WTC11 (cell line): ENCODE measurements at regions not wholly inside any gene's neighbourhood (a gene's known extent, or its start where the extent isn't known, plus 50 kb on each side); places are given as distances from the start of the nearest gene placed in this dataset.

Source experiments
- ATAC-seq: fragments of 200-7000 bp; cut with Tn5 transposase; 2 replicates; pipeline ENCODE4 v1.10.0; 2021; ENCODE audit warnings: mild to moderate bottlenecking, moderate library complexity
- CTCF ChIA-PET: fragments of 300-600 bp; sonication (Branson Sonifier 250); formaldehyde crosslinking; loops from one replicate; lab custom pipeline; 2021; ENCODE audit warnings: antibody characterized with exemption; lab: Charles Lee
- POLR2A ChIA-PET: fragments of 350-600 bp; sonication (Branson Sonifier 250); formaldehyde crosslinking; loops from one replicate; lab custom pipeline; 2021; ENCODE audit warnings: antibody characterized with exemption; lab: Charles Lee
- DNase-seq: peaks from one replicate; pipeline ENCODE4 v3.0.0; 2021; ENCODE audit warnings: low spot score
- H3K27ac Mint-ChIP-seq: 2 replicates; pipeline ENCODE4 v1.8.0; 2021; ENCODE audit warnings: mixed read lengths
- H3K27me3 Mint-ChIP-seq: 2 replicates; pipeline ENCODE4 v1.8.0; 2021; ENCODE audit warnings: low read depth, mild to moderate bottlenecking, moderate library complexity, mixed read lengths
- H3K36me3 Mint-ChIP-seq: 2 replicates; pipeline ENCODE4 v1.8.0; 2021; ENCODE audit warnings: mixed read lengths
- H3K4me1 Mint-ChIP-seq: 2 replicates; pipeline ENCODE4 v1.8.0; 2022; ENCODE audit warnings: mixed read lengths
- H3K4me3 Mint-ChIP-seq: 2 replicates; pipeline ENCODE4 v1.8.0; 2021; ENCODE audit warnings: mild to moderate bottlenecking, moderate library complexity, mixed read lengths
- H3K9me3 Mint-ChIP-seq: 2 replicates; pipeline ENCODE4 v1.8.0; 2021; ENCODE audit warnings: mixed read lengths
- CREM ChIP-seq: sonication (generic); formaldehyde crosslinking; IDR thresholded peaks from 2 replicates; pipeline ENCODE4 v1.8.1; 2022; ENCODE audit warnings: mild to moderate bottlenecking, missing genetic modification reagents, moderate library complexity
- NR1H2 ChIP-seq: sonication (generic); formaldehyde crosslinking; IDR thresholded peaks from 2 replicates; pipeline ENCODE4 v1.9.0; 2021; ENCODE audit warnings: mild to moderate bottlenecking, moderate library complexity, missing genetic modification reagents
- NR3C1 ChIP-seq: sonication (generic); formaldehyde crosslinking; conservative IDR thresholded peaks from 2 replicates; pipeline ENCODE4 v1.8.1; 2023; ENCODE audit warnings: low read depth, mild to moderate bottlenecking, missing genetic modification reagents
- RELA ChIP-seq: sonication (generic); formaldehyde crosslinking; IDR thresholded peaks from 2 replicates; pipeline ENCODE4 v1.8.1; 2022; ENCODE audit warnings: missing genetic modification reagents, mild to moderate bottlenecking, borderline replicate concordance
- RORB ChIP-seq: fragments of 250-450 bp; sonication (Bioruptor Pico); IDR thresholded peaks from 2 replicates; pipeline ENCODE4 v1.9.0; 2021; ENCODE audit warnings: mild to moderate bottlenecking
- ZNF138 ChIP-seq: sonication (generic); formaldehyde crosslinking; conservative IDR thresholded peaks from 2 replicates; pipeline ENCODE4 v1.8.1; 2022; ENCODE audit warnings: mild to moderate bottlenecking, moderate library complexity, missing genetic modification reagents
- TF ChIP-seq, protein P1 (sequence below): sonication (generic); formaldehyde crosslinking; conservative IDR thresholded peaks from 2 replicates; pipeline ENCODE4 v1.8.1; 2023; ENCODE audit warnings: mild to moderate bottlenecking, low read depth, missing genetic modification reagents, moderate library complexity
- TF ChIP-seq, protein P2 (sequence below): sonication (generic); formaldehyde crosslinking; IDR thresholded peaks from 2 replicates; pipeline ENCODE4 v1.8.0; 2022; ENCODE audit warnings: missing genetic modification reagents
- TF ChIP-seq, protein P3 (sequence below): sonication (generic); formaldehyde crosslinking; IDR thresholded peaks from 2 replicates; pipeline ENCODE4 v1.8.1; 2023; ENCODE audit warnings: mild to moderate bottlenecking, missing genetic modification reagents, borderline replicate concordance
- TF ChIP-seq, protein P4 (sequence below): sonication (generic); formaldehyde crosslinking; IDR thresholded peaks from 2 replicates; pipeline ENCODE4 v1.8.1; 2022; ENCODE audit warnings: low read depth, missing genetic modification reagents, borderline replicate concordance
- TF ChIP-seq, protein P5 (sequence below): fragments of 250-450 bp; sonication (Bioruptor Pico); IDR thresholded peaks from 2 replicates; pipeline ENCODE4 v1.9.0; 2021; ENCODE audit warnings: mild to moderate bottlenecking
- TF ChIP-seq, protein P6 (sequence below): fragments of 200-600 bp; IDR thresholded peaks from 2 replicates; pipeline ENCODE4 v1.8.0; 2022; ENCODE audit warnings: antibody characterized with exemption

DNA sequence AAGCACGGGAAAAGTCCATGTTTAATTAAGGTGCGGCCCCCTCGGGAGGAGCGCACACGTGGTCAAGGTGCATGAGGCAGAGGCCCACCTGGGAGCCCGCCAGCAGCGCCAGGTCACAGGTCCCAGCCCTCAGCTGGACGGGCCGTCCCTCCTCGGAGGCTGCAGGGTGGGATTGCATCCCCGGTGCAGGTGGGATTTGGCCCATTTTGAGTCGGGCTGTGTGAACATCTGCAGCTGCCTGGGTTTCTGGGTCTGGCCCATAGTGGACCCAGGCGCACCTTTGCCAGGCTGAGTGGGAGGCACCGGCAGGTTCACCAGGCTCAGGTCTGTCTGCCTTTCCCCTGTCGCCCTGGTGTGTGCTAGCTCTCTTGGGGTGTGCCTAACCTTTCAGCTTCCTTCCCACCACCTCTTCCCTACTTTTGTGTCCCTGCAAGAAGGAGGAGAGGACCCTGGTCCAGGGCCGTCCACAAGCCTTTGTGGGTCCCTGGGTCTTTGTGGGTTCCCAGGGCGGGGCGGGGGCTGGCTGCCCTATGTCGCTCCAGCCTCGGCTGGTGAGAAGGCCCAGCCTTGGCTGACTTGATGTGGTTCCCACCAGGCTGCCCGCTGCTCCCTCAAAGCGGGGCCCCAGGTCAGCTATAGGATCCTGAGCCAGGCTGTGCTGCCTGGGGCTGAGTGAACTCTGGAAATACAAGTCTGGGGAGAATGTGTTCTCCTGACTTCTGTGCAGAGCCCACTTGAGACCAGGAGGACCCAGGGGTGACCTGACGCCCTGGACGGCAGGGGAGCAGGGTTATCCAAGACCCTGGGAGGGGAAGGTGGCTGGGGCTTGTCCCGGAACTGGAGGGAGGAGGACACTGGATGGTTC lies 186.7 kb upstream of the SHH start:
- Mint-ChIP-seq H3K27ac (no peak overlapping the region), H3K27me3 (peaks cover 3% of the 10 kb centered on the region), H3K36me3 (peaks cover 41% of the 10 kb centered on the region), H3K4me1 (no peaks in the 10 kb centered on the region), H3K4me3 (no peak overlapping the region), H3K9me3 (peaks cover 23% of the 10 kb centered on the region)
- ATAC-seq, result no peak
- CTCF ChIA-PET, result no interaction called here
- POLR2A ChIA-PET, result no interaction called here
- TF ChIP-seq NR3C1 (CRISPR knock-in tag), result no peak
- TF ChIP-seq, protein P1, sequence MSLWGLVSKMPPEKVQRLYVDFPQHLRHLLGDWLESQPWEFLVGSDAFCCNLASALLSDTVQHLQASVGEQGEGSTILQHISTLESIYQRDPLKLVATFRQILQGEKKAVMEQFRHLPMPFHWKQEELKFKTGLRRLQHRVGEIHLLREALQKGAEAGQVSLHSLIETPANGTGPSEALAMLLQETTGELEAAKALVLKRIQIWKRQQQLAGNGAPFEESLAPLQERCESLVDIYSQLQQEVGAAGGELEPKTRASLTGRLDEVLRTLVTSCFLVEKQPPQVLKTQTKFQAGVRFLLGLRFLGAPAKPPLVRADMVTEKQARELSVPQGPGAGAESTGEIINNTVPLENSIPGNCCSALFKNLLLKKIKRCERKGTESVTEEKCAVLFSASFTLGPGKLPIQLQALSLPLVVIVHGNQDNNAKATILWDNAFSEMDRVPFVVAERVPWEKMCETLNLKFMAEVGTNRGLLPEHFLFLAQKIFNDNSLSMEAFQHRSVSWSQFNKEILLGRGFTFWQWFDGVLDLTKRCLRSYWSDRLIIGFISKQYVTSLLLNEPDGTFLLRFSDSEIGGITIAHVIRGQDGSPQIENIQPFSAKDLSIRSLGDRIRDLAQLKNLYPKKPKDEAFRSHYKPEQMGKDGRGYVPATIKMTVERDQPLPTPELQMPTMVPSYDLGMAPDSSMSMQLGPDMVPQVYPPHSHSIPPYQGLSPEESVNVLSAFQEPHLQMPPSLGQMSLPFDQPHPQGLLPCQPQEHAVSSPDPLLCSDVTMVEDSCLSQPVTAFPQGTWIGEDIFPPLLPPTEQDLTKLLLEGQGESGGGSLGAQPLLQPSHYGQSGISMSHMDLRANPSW (CRISPR knock-in tag), result no peak
- TF ChIP-seq, protein P2, sequence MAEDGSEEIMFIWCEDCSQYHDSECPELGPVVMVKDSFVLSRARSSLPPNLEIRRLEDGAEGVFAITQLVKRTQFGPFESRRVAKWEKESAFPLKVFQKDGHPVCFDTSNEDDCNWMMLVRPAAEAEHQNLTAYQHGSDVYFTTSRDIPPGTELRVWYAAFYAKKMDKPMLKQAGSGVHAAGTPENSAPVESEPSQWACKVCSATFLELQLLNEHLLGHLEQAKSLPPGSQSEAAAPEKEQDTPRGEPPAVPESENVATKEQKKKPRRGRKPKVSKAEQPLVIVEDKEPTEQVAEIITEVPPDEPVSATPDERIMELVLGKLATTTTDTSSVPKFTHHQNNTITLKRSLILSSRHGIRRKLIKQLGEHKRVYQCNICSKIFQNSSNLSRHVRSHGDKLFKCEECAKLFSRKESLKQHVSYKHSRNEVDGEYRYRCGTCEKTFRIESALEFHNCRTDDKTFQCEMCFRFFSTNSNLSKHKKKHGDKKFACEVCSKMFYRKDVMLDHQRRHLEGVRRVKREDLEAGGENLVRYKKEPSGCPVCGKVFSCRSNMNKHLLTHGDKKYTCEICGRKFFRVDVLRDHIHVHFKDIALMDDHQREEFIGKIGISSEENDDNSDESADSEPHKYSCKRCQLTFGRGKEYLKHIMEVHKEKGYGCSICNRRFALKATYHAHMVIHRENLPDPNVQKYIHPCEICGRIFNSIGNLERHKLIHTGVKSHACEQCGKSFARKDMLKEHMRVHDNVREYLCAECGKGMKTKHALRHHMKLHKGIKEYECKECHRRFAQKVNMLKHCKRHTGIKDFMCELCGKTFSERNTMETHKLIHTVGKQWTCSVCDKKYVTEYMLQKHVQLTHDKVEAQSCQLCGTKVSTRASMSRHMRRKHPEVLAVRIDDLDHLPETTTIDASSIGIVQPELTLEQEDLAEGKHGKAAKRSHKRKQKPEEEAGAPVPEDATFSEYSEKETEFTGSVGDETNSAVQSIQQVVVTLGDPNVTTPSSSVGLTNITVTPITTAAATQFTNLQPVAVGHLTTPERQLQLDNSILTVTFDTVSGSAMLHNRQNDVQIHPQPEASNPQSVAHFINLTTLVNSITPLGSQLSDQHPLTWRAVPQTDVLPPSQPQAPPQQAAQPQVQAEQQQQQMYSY, result no peak
- TF ChIP-seq, protein P3, sequence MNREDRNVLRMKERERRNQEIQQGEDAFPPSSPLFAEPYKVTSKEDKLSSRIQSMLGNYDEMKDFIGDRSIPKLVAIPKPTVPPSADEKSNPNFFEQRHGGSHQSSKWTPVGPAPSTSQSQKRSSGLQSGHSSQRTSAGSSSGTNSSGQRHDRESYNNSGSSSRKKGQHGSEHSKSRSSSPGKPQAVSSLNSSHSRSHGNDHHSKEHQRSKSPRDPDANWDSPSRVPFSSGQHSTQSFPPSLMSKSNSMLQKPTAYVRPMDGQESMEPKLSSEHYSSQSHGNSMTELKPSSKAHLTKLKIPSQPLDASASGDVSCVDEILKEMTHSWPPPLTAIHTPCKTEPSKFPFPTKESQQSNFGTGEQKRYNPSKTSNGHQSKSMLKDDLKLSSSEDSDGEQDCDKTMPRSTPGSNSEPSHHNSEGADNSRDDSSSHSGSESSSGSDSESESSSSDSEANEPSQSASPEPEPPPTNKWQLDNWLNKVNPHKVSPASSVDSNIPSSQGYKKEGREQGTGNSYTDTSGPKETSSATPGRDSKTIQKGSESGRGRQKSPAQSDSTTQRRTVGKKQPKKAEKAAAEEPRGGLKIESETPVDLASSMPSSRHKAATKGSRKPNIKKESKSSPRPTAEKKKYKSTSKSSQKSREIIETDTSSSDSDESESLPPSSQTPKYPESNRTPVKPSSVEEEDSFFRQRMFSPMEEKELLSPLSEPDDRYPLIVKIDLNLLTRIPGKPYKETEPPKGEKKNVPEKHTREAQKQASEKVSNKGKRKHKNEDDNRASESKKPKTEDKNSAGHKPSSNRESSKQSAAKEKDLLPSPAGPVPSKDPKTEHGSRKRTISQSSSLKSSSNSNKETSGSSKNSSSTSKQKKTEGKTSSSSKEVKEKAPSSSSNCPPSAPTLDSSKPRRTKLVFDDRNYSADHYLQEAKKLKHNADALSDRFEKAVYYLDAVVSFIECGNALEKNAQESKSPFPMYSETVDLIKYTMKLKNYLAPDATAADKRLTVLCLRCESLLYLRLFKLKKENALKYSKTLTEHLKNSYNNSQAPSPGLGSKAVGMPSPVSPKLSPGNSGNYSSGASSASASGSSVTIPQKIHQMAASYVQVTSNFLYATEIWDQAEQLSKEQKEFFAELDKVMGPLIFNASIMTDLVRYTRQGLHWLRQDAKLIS (CRISPR knock-in tag), result no peak
- no peak for TF ChIP-seq RELA (CRISPR knock-in tag)
- TF ChIP-seq, protein P4, sequence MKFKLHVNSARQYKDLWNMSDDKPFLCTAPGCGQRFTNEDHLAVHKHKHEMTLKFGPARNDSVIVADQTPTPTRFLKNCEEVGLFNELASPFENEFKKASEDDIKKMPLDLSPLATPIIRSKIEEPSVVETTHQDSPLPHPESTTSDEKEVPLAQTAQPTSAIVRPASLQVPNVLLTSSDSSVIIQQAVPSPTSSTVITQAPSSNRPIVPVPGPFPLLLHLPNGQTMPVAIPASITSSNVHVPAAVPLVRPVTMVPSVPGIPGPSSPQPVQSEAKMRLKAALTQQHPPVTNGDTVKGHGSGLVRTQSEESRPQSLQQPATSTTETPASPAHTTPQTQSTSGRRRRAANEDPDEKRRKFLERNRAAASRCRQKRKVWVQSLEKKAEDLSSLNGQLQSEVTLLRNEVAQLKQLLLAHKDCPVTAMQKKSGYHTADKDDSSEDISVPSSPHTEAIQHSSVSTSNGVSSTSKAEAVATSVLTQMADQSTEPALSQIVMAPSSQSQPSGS (CRISPR knock-in tag), result no peak
- no peak for TF ChIP-seq CREM (CRISPR knock-in tag)
- no peak for DNase-seq

DNA sequence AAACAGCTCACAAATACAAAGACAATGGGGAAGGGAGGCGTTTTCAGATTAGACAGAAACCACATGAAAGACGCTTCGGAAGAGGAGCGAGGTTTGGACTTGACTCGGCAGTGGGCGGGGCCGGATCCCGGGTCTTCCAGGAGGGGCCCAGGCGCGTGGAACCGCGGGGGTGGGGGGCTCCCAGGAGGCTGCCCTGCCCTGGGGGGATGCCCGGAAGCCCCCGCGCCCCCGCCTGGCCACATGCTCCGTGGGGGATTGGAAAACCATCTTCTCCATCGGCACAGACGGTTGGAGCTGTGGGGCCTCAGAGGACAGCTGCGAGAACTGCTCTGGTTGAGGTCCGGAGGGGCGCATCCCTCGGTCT lies 186.0 kb upstream of the SHH start:
- Mint-ChIP-seq H3K4me3 (no peak overlapping the region), H3K9me3 (peaks cover 26% of the 10 kb centered on the region), H3K4me1 (no peaks in the 10 kb centered on the region), H3K27me3 (no peaks in the 10 kb centered on the region; the same call in none of the 2 replicates), H3K36me3 (peaks cover 47% of the 10 kb centered on the region), H3K27ac (no peak overlapping the region)
- no peak for ATAC-seq
- DNase-seq, result no peak
- CTCF ChIA-PET, result no interaction called here
- POLR2A ChIA-PET, result no interaction called here
- TF ChIP-seq, protein P5, sequence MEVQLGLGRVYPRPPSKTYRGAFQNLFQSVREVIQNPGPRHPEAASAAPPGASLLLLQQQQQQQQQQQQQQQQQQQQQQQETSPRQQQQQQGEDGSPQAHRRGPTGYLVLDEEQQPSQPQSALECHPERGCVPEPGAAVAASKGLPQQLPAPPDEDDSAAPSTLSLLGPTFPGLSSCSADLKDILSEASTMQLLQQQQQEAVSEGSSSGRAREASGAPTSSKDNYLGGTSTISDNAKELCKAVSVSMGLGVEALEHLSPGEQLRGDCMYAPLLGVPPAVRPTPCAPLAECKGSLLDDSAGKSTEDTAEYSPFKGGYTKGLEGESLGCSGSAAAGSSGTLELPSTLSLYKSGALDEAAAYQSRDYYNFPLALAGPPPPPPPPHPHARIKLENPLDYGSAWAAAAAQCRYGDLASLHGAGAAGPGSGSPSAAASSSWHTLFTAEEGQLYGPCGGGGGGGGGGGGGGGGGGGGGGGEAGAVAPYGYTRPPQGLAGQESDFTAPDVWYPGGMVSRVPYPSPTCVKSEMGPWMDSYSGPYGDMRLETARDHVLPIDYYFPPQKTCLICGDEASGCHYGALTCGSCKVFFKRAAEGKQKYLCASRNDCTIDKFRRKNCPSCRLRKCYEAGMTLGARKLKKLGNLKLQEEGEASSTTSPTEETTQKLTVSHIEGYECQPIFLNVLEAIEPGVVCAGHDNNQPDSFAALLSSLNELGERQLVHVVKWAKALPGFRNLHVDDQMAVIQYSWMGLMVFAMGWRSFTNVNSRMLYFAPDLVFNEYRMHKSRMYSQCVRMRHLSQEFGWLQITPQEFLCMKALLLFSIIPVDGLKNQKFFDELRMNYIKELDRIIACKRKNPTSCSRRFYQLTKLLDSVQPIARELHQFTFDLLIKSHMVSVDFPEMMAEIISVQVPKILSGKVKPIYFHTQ (CRISPR knock-in tag), result no peak
- TF ChIP-seq, protein P6, sequence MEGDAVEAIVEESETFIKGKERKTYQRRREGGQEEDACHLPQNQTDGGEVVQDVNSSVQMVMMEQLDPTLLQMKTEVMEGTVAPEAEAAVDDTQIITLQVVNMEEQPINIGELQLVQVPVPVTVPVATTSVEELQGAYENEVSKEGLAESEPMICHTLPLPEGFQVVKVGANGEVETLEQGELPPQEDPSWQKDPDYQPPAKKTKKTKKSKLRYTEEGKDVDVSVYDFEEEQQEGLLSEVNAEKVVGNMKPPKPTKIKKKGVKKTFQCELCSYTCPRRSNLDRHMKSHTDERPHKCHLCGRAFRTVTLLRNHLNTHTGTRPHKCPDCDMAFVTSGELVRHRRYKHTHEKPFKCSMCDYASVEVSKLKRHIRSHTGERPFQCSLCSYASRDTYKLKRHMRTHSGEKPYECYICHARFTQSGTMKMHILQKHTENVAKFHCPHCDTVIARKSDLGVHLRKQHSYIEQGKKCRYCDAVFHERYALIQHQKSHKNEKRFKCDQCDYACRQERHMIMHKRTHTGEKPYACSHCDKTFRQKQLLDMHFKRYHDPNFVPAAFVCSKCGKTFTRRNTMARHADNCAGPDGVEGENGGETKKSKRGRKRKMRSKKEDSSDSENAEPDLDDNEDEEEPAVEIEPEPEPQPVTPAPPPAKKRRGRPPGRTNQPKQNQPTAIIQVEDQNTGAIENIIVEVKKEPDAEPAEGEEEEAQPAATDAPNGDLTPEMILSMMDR, result no peak
- TF ChIP-seq NR1H2 (CRISPR knock-in tag) (no peak), RORB (no peak), ZNF138 (no peak)
- TF ChIP-seq, protein P2, result no peak
